ENCODE measurements at regions not wholly inside any gene's neighbourhood (a gene's known extent, or its start where the extent isn't known, plus 50 kb on each side); places are given as distances from the start of the nearest gene placed in this dataset.

- peaks cover 3% of the 10 kb centered on the region; the same call in 1 of the 2 replicates for H3K27me3 ChIP-seq (ENCODE audit: insufficient read depth, low read depth)
- no peaks in the 10 kb centered on the region for H4K20me1 ChIP-seq (ENCODE audit: insufficient read depth)
- TF ChIP-seq, protein P1, sequence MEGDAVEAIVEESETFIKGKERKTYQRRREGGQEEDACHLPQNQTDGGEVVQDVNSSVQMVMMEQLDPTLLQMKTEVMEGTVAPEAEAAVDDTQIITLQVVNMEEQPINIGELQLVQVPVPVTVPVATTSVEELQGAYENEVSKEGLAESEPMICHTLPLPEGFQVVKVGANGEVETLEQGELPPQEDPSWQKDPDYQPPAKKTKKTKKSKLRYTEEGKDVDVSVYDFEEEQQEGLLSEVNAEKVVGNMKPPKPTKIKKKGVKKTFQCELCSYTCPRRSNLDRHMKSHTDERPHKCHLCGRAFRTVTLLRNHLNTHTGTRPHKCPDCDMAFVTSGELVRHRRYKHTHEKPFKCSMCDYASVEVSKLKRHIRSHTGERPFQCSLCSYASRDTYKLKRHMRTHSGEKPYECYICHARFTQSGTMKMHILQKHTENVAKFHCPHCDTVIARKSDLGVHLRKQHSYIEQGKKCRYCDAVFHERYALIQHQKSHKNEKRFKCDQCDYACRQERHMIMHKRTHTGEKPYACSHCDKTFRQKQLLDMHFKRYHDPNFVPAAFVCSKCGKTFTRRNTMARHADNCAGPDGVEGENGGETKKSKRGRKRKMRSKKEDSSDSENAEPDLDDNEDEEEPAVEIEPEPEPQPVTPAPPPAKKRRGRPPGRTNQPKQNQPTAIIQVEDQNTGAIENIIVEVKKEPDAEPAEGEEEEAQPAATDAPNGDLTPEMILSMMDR (conservative IDR thresholded peaks at IDR 0.05; ENCODE audit: low read depth, low read length), result no peak
These were observed 127.7 kb upstream of the AJAP1 start for GRCh38 chr1:4526747-4527146.

DNA sequence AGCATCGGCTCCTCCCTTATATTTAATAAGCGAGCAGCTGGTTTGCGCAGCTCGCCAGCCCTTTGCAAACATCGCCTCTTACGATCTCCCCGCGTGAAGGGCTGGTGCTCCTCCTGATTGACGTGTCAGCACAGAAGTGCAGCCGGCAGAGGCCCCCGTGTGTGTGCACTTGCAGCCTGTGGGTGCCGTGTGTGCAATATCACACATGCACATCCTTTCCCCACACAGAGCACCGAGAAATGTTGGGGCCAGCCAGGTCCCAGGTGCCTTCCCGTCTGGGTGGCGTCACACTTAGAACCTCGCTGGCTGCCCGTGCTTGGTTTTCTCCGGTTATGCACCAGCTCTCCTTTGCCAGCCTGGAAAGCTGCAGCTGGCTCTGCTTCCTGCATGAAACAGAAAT, 126.6 kb upstream of the AJAP1 start:
- no peak overlapping the region for H3K27ac ChIP-seq
- H3K4me2 ChIP-seq, result no peak overlapping the region
- H4K20me1 ChIP-seq (ENCODE audit: insufficient read depth), result no peaks in the 10 kb centered on the region
- H2AFZ ChIP-seq (ENCODE audit: low read depth), result no peak overlapping the region
- no peaks in the 10 kb centered on the region for H3K4me1 ChIP-seq (ENCODE audit: low read depth, poor library complexity, severe bottlenecking)
- no peak overlapping the region for H3K4me3 ChIP-seq (IDR thresholded peaks at IDR 0.05; ENCODE audit: insufficient read depth, low read depth, low read length)
- no peaks in the 10 kb centered on the region for H3K79me2 ChIP-seq (ENCODE audit: insufficient read depth, low read depth)
- TF ChIP-seq, protein P1 (conservative IDR thresholded peaks at IDR 0.05; ENCODE audit: low read depth, low read length), result no peak
- H3K36me3 ChIP-seq (ENCODE audit: insufficient read depth), result no peaks in the 10 kb centered on the region
- H3K9ac ChIP-seq, result no peak overlapping the region
- H3K27me3 ChIP-seq (ENCODE audit: insufficient read depth, low read depth), result peaks cover 3% of the 10 kb centered on the region; the same call in 1 of the 2 replicates

More at GRCh38 chr1:4526747-4527146, 127.7 kb upstream of the AJAP1 start:
- no peak overlapping the region for H3K4me3 ChIP-seq (IDR thresholded peaks at IDR 0.05; ENCODE audit: insufficient read depth, low read depth, low read length)
- no peak overlapping the region for H3K4me2 ChIP-seq
- no peak overlapping the region for H3K27ac ChIP-seq
- H3K79me2 ChIP-seq (ENCODE audit: insufficient read depth, low read depth), result no peaks in the 10 kb centered on the region
- no peak overlapping the region for H2AFZ ChIP-seq (ENCODE audit: low read depth)
- no peaks in the 10 kb centered on the region for H3K36me3 ChIP-seq (ENCODE audit: insufficient read depth)
- no peak overlapping the region for H3K9ac ChIP-seq
- H3K4me1 ChIP-seq (ENCODE audit: low read depth, poor library complexity, severe bottlenecking), result no peaks in the 10 kb centered on the region

GRCh38 chr1:4528590-4528989, 125.8 kb upstream of the AJAP1 start:
- Histone ChIP-seq H3K79me2 (ENCODE audit: insufficient read depth, low read depth) (no peaks in the 10 kb centered on the region), H3K4me1 (ENCODE audit: low read depth, poor library complexity, severe bottlenecking) (no peaks in the 10 kb centered on the region), H4K20me1 (ENCODE audit: insufficient read depth) (no peaks in the 10 kb centered on the region), H3K36me3 (ENCODE audit: insufficient read depth) (no peaks in the 10 kb centered on the region), H3K4me3 (IDR thresholded peaks at IDR 0.05; ENCODE audit: insufficient read depth, low read depth, low read length) (no peak overlapping the region), H3K27me3 (ENCODE audit: insufficient read depth, low read depth) (peaks cover 3% of the 10 kb centered on the region; the same call in 1 of the 2 replicates), H3K4me2 (no peak overlapping the region), H3K9ac (no peak overlapping the region), H3K27ac (no peak overlapping the region), H2AFZ (ENCODE audit: low read depth) (no peak overlapping the region)
- TF ChIP-seq, protein P1 (conservative IDR thresholded peaks at IDR 0.05; ENCODE audit: low read depth, low read length), result no peak

DNA sequence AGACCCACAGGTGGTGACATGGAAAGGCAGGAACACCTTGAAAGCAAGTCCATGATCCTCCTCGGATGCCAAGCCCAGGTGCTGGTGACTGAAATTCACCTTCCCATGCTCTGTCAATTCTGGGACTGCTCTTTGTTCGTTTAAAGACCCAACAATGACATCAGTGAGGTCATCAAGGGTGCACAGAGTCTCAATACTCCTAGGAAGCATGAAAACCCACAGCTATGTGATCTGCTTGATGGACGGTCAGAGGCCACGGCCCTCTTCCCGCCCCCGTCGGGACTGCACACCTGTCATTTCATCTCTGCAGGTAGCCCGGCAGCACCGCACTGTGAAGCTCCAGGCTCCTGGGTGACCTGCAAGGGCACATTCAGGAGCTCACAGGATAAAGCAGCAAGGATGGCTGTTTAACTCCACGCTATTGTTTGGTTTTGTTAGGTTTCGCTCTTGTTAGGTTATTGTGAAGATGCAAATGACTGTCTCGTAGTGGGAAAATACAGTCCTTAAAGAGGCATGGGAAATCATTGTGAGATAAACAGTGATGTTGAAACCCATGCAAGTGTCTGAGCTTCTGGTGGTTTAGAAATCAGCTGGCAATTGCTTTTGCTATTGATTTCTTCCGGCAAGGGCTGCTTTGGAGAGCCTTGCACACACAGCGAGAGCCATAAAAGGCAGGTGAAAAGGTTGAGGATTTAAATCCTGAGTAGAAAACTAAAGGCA, 124.8 kb upstream of the AJAP1 start:
- Histone ChIP-seq H3K4me2 (no peak overlapping the region), H2AFZ (ENCODE audit: low read depth) (no peak overlapping the region), H3K4me1 (ENCODE audit: low read depth, poor library complexity, severe bottlenecking) (no peaks in the 10 kb centered on the region), H3K79me2 (ENCODE audit: insufficient read depth, low read depth) (no peaks in the 10 kb centered on the region), H3K9ac (no peak overlapping the region), H3K4me3 (IDR thresholded peaks at IDR 0.05; ENCODE audit: insufficient read depth, low read depth, low read length) (no peak overlapping the region), H3K27me3 (ENCODE audit: insufficient read depth, low read depth) (peaks cover 3% of the 10 kb centered on the region; the same call in 1 of the 2 replicates), H3K36me3 (ENCODE audit: insufficient read depth) (no peaks in the 10 kb centered on the region), H4K20me1 (ENCODE audit: insufficient read depth) (no peaks in the 10 kb centered on the region), H3K27ac (no peak overlapping the region)
- TF ChIP-seq, protein P1 (conservative IDR thresholded peaks at IDR 0.05; ENCODE audit: low read depth, low read length), result no peak
